Right lobe of liver (tissue), 4 donors: ENCODE measurements at regions not wholly inside any gene's neighbourhood (a gene's known extent, or its start where the extent isn't known, plus 50 kb on each side); places are given as distances from the start of the nearest gene placed in this dataset.

Experiments used
- POLR2A ChIP-seq: fragments of 450-650 bp; IDR thresholded peaks from one replicate; pipeline ENCODE4 v1.6.1; 2017; ENCODE audit warnings: antibody characterized with exemption, mild to moderate bottlenecking
- TF ChIP-seq, protein P1 (sequence below), 4 donors: fragments of 200-600 bp in 3 of 4; fragments of 450-650 bp in 1 of 4; IDR thresholded peaks; one replicate each; pipeline versions ENCODE4 v1.5.1 to v1.8.0; 2016 to 2022; ENCODE audit warnings: antibody characterized with exemption in 4 of 4, mild to moderate bottlenecking in 2 of 4
- donor health status: DM: no; HTN: no; CAD: no.
- donor health status: DM: no; HTN: no; CAD: no.
- donor health status: DM: no; HTN: yes; CAD: no.

DNA sequence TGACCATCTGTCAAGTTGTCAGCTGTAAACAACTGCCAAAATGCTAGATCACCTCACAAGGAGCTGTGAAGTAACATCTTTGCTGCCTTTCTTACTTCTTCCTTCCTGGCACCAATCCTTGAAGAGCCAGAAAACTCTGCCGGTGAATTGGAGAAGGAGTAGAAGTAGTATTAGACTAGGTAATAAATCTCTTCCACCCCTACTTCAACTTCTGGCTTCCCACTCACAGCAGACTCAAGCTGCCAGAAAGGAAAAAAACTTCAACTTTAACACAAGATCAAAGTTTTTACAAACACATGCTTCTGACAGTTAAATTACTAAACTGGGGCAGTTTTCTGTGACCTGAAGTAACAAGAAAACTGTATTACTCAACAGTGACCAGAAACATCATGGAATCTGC, 164.7 kb upstream of the SLC7A11 start:
- TF ChIP-seq, protein P1, sequence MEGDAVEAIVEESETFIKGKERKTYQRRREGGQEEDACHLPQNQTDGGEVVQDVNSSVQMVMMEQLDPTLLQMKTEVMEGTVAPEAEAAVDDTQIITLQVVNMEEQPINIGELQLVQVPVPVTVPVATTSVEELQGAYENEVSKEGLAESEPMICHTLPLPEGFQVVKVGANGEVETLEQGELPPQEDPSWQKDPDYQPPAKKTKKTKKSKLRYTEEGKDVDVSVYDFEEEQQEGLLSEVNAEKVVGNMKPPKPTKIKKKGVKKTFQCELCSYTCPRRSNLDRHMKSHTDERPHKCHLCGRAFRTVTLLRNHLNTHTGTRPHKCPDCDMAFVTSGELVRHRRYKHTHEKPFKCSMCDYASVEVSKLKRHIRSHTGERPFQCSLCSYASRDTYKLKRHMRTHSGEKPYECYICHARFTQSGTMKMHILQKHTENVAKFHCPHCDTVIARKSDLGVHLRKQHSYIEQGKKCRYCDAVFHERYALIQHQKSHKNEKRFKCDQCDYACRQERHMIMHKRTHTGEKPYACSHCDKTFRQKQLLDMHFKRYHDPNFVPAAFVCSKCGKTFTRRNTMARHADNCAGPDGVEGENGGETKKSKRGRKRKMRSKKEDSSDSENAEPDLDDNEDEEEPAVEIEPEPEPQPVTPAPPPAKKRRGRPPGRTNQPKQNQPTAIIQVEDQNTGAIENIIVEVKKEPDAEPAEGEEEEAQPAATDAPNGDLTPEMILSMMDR (IDR thresholded peaks at IDR 0.05): no peak
- TF ChIP-seq POLR2A: no peak
